ENCODE measurements at regions not wholly inside any gene's neighbourhood (a gene's known extent, or its start where the extent isn't known, plus 50 kb on each side); places are given as distances from the start of the nearest gene placed in this dataset.
A peak's percentile ranks its signal among the peaks of the same experiment; 100 is the strongest.

- no peak overlapping the region for H3K4me3 ChIP-seq (ENCODE audit: low read depth, low read length)
- no peak for DNase-seq (ENCODE audit: low read depth, low spot score)
- TF ChIP-seq CTCF (IDR thresholded peaks at IDR 0.05; ENCODE audit: low read depth, low read length), result no peak
- in situ Hi-C loops (cut with HindIII; ENCODE audit: low sequenced_read_pairs), result no loop called here
These were observed 181.1 kb downstream of the NUFIP1 start for GRCh38 chr13:44808185-44808584.

DNA sequence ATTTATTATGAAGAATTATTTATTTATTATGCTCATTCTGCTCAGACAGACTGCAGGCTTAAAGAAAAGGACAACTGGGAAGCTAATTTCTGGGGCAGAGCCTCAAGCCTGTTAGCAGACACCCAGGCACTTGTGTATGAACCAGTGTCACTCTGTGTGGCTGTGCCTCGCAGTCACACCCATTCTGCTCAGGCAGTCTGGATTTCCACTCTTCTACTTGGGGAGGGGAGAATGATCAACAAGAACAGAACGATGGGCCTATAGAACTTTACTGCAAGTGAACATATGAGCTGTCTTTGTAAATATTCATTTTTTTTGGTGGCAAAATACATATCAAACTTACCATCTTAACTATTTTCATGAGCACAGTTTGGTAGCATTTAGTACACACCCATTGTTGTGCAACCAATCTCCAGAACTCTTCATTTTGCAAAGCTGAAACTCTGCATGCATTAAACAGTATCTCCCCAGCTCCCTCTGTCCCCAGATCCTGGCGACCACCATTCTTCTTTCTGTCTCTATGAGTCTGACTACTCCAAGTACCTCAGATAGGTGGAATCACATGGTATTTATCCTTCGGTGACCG, 181.7 kb downstream of the NUFIP1 start:
- no peak for DNase-seq (ENCODE audit: low read depth, low spot score)
- TF ChIP-seq CTCF (IDR thresholded peaks at IDR 0.05; ENCODE audit: low read depth, low read length), result no peak
- no peak overlapping the region for H3K4me3 ChIP-seq (ENCODE audit: low read depth, low read length)
- in situ Hi-C loops (cut with HindIII; ENCODE audit: low sequenced_read_pairs), result no loop called here

GRCh38 chr13:44806826-44807225, 182.4 kb downstream of the NUFIP1 start:
- no peak for TF ChIP-seq CTCF (IDR thresholded peaks at IDR 0.05; ENCODE audit: low read depth, low read length)
- no peak for DNase-seq (ENCODE audit: low read depth, low spot score)
- in situ Hi-C loops (cut with HindIII; ENCODE audit: low sequenced_read_pairs), result no loop called here
- no peak overlapping the region for H3K4me3 ChIP-seq (ENCODE audit: low read depth, low read length)

DNA sequence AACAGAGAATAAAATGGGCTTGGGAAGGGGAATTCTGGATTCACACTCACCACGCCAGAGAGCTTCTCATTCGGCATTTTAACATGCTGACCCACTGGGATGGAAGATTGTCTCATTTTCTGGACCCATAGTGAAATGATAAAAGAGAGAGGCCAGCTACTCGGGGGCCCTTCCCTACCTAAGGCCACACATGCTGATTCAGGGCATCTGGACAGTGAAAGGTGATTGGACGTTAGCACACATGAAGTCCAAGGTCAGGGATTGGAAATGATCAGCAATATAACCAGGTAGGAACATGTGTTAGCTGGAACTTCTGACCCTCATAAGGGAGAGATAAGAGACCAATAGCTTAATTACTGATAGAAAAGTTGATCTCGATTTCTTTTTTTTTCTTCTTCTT, 183.7 kb downstream of the NUFIP1 start:
- TF ChIP-seq CTCF (IDR thresholded peaks at IDR 0.05; ENCODE audit: low read depth, low read length), result no peak
- DNase-seq (ENCODE audit: low read depth, low spot score), result no peak
- in situ Hi-C loops (cut with HindIII; ENCODE audit: low sequenced_read_pairs), result no loop called here
- no peak overlapping the region for H3K4me3 ChIP-seq (ENCODE audit: low read depth, low read length)

GRCh38 chr13:44803390-44803789, 185.9 kb downstream of the NUFIP1 start:
- DNase-seq (ENCODE audit: low read depth, low spot score), result no peak
- no peak overlapping the region for H3K4me3 ChIP-seq (ENCODE audit: low read depth, low read length)
- TF ChIP-seq CTCF (IDR thresholded peaks at IDR 0.05; ENCODE audit: low read depth, low read length), result no peak
- in situ Hi-C loops (cut with HindIII; ENCODE audit: low sequenced_read_pairs), result no loop called here

- H3K4me3 ChIP-seq (ENCODE audit: low read depth, low read length), result no peak overlapping the region
- TF ChIP-seq CTCF (IDR thresholded peaks at IDR 0.05; ENCODE audit: low read depth, low read length), result no peak
- no peak for DNase-seq (ENCODE audit: low read depth, low spot score)
- in situ Hi-C loops (cut with HindIII; ENCODE audit: low sequenced_read_pairs), result no loop called here
These were observed 186.8 kb downstream of the NUFIP1 start for GRCh38 chr13:44802491-44802890.

GRCh38 chr13:44801990-44802389, 187.3 kb downstream of the NUFIP1 start:
- TF ChIP-seq CTCF (IDR thresholded peaks at IDR 0.05; ENCODE audit: low read depth, low read length), result no peak
- no peak overlapping the region for H3K4me3 ChIP-seq (ENCODE audit: low read depth, low read length)
- peak; percentile 83 for DNase-seq (ENCODE audit: low read depth, low spot score)

More at GRCh38 chr13:44801990-44802389, 187.3 kb downstream of the NUFIP1 start:
- in situ Hi-C loops (cut with HindIII; ENCODE audit: low sequenced_read_pairs), result no loop called here
